ENCODE measurements at regions not wholly inside any gene's neighbourhood (a gene's known extent, or its start where the extent isn't known, plus 50 kb on each side); places are given as distances from the start of the nearest gene placed in this dataset.
"Not testable (repeated sequence)": the region's sequence is repeated elsewhere in the genome, so short reads cannot be mapped to it uniquely, and the experiment has no call there.

GRCh38 chr3:163707659-163708058, 1370.6 kb downstream of the SI start:
- H3K4me1 ChIP-seq = no peaks in the 10 kb centered on the region
- ATAC-seq = no peak
- no peak overlapping the region for H3K27ac ChIP-seq
- no peak for TF ChIP-seq CTCF (IDR thresholded peaks at IDR 0.05)
- TF ChIP-seq POLR2A (IDR thresholded peaks at IDR 0.05) = no peak
- intact Hi-C loops (cut with DNase I) = no loop called here
- DNase-seq = no peak
- H3K27me3 ChIP-seq = no peaks in the 10 kb centered on the region
- no peak overlapping the region for H3K4me3 ChIP-seq
- H3K9me3 ChIP-seq = no peaks in the 10 kb centered on the region
- H3K36me3 ChIP-seq = no peaks in the 10 kb centered on the region

GRCh38 chr3:163698221-163698620, 1380.1 kb downstream of the SI start:
- H3K9me3 ChIP-seq; DNase-seq; H3K36me3 ChIP-seq; intact Hi-C loops (cut with DNase I); H3K27me3 ChIP-seq; H3K4me3 ChIP-seq; H3K4me1 ChIP-seq; ATAC-seq; H3K27ac ChIP-seq: not testable (repeated sequence)
- 17% methylated on average over 3 of the region's 5 CpGs for whole genome bisulfite sequencing (ENCODE audit: insufficient coverage, low coverage, low lambda C conversion rate, missing lambda C conversion rate)

- no peaks in the 10 kb centered on the region for H3K27me3 ChIP-seq
- DNase-seq (no peak), ATAC-seq (no peak)
- TF ChIP-seq POLR2A (IDR thresholded peaks at IDR 0.05) = no peak
- TF ChIP-seq CTCF (IDR thresholded peaks at IDR 0.05) = no peak
- H3K4me1 ChIP-seq = no peaks in the 10 kb centered on the region
- 89% methylated on average over 1 of the region's 1 CpG for WGBS (ENCODE audit: insufficient coverage, low coverage, low lambda C conversion rate, missing lambda C conversion rate)
- no peaks in the 10 kb centered on the region for H3K9me3 ChIP-seq
- no peak overlapping the region for H3K27ac ChIP-seq
- no peaks in the 10 kb centered on the region for H3K36me3 ChIP-seq
- no peak overlapping the region for H3K4me3 ChIP-seq
- intact Hi-C loops (cut with DNase I) = no loop called here
These were observed 1385.8 kb downstream of the SI start for GRCh38 chr3:163692494-163692893.

GRCh38 chr3:163684651-163685050, 1393.6 kb downstream of the SI start:
- TF ChIP-seq POLR2A (IDR thresholded peaks at IDR 0.05) (no peak), CTCF (IDR thresholded peaks at IDR 0.05) (no peak)
- DNase-seq (no peak), ATAC-seq (no peak)
- Histone ChIP-seq H3K4me3 (no peak overlapping the region), H3K36me3 (no peaks in the 10 kb centered on the region), H3K27ac (no peak overlapping the region), H3K4me1 (no peaks in the 10 kb centered on the region), H3K9me3 (no peaks in the 10 kb centered on the region), H3K27me3 (no peaks in the 10 kb centered on the region)
- intact Hi-C loops (cut with DNase I) = no loop called here
- 37% methylated on average over 2 of the region's 2 CpGs for WGBS (ENCODE audit: insufficient coverage, low coverage, low lambda C conversion rate, missing lambda C conversion rate)

- TF ChIP-seq CTCF (IDR thresholded peaks at IDR 0.05) = no peak
- no peak for TF ChIP-seq POLR2A (IDR thresholded peaks at IDR 0.05)
- DNase-seq = no peak
- no peaks in the 10 kb centered on the region for H3K4me1 ChIP-seq
- H3K4me3 ChIP-seq = no peak overlapping the region
- no peak for ATAC-seq
- H3K27me3 ChIP-seq = no peaks in the 10 kb centered on the region
- intact Hi-C loops (cut with DNase I) = no loop called here
- H3K9me3 ChIP-seq = no peaks in the 10 kb centered on the region
- H3K36me3 ChIP-seq = no peaks in the 10 kb centered on the region
- H3K27ac ChIP-seq = no peak overlapping the region
These were observed 1405.3 kb downstream of the SI start for GRCh38 chr3:163672954-163673353.
